HCT116 (cell line): ENCODE measurements at regions not wholly inside any gene's neighbourhood (a gene's known extent, or its start where the extent isn't known, plus 50 kb on each side); places are given as distances from the start of the nearest gene placed in this dataset.

Experiments used
- ATAC-seq: fragments of 200-7000 bp; cut with Tn5 transposase; 2 replicates; pipeline ENCODE4 v1.9.1; 2020; ENCODE audit warnings: mild to moderate bottlenecking, moderate library complexity
- BruUV-seq: library from RNA; stranded (reverse); fragments of 400-500 nt; replicated peaks from 2 replicates; lab custom pipeline; 2021; lab: Mats Ljungman, UMichigan
- CTCF ChIA-PET: fragments of 300-600 bp; sonication (Branson Sonifier 250); formaldehyde crosslinking; loops from one replicate; lab custom pipeline; 2021; ENCODE audit warnings: antibody characterized with exemption; lab: Charles Lee
- POLR2A ChIA-PET: fragments of 300-600, 350-600 bp; sonication (Branson Sonifier 250); formaldehyde crosslinking; loops from one replicate; lab custom pipeline; 2021; ENCODE audit warnings: antibody characterized with exemption; lab: Charles Lee
- RAD21 ChIA-PET, 2 experiments: fragments of 300-600 bp; sonication (Branson Sonifier 250); formaldehyde crosslinking; loops; one replicate each; lab custom pipeline; 2023; ENCODE audit warnings: low total read pairs in 2 of 2; ENCODE audit not compliant: uncharacterized antibody in 2 of 2, unreplicated experiment in 2 of 2, low non-redundant PET in 1 of 2; lab: Charles Lee
- DNase-seq: peaks from one replicate; pipeline ENCODE4 v3.0.0-alpha.2; 2010; ENCODE audit warnings: low read depth, low spot score
- H2AFZ ChIP-seq: fragments of 200-600 bp; shearing (Covaris generic), sonication (generic); 2 replicates; pipeline ENCODE4 v1.6.1; 2017; ENCODE audit warnings: low read depth, mixed run types, mixed read lengths, antibody characterized with exemption, low read length; ENCODE audit not compliant: poor library complexity, severe bottlenecking
- H3K27ac ChIP-seq: 2 replicates; pipeline ENCODE4 v1.5.1; 2012; ENCODE audit warnings: low read depth, low read length
- H3K27me3 ChIP-seq: fragments of 200-600 bp; sonication (generic); 2 replicates; pipeline ENCODE4 v1.6.1; 2016; ENCODE audit warnings: mixed run types, low read length, mixed read lengths; ENCODE audit not compliant: insufficient read depth
- H3K36me3 ChIP-seq, 2 experiments: fragments of 200-500 bp in 1 of 2; fragments of 200-600 bp in 1 of 2; sonication (Bioruptor generic) in 1 of 2; sonication (generic) in 1 of 2; 2 replicates each; pipeline versions ENCODE4 v1.5.1 to v1.6.1; 2014 to 2016; ENCODE audit warnings: low read length in 2 of 2, inconsistent platforms in 1 of 2, mixed read lengths in 1 of 2, mixed run types in 1 of 2; ENCODE audit not compliant: insufficient read depth in 2 of 2, control insufficient read depth in 1 of 2
- H3K4me1 ChIP-seq, 2 experiments: fragments of 200-600 bp in 1 of 2; sonication (generic) in 1 of 2; 2 replicates each; pipeline versions ENCODE4 v1.5.1 to v1.6.1; 2012 to 2017; ENCODE audit warnings: low read length in 2 of 2, inconsistent platforms in 1 of 2, mild to moderate bottlenecking in 1 of 2, mixed read lengths in 1 of 2, mixed run types in 1 of 2, moderate library complexity in 1 of 2; ENCODE audit not compliant: insufficient read depth in 2 of 2, control insufficient read depth in 1 of 2
- H3K4me2 ChIP-seq: fragments of 200-600 bp; sonication (generic); 2 replicates; pipeline ENCODE4 v1.6.1; 2017; ENCODE audit warnings: mixed run types, low read length, mixed read lengths
- H3K4me3 ChIP-seq, 2 experiments: fragments of 200-600 bp in 1 of 2; sonication (generic) in 1 of 2; replicated peaks in 1 of 2; 2 replicates each; pipeline ENCODE4 v1.5.1; 2011 to 2016; ENCODE audit warnings: low read length in 2 of 2, control low read depth in 1 of 2, low read depth in 1 of 2, mild to moderate bottlenecking in 1 of 2, mixed read lengths in 1 of 2, mixed run types in 1 of 2
- H3K79me2 ChIP-seq: fragments of 200-600 bp; sonication (generic); 2 replicates; pipeline ENCODE4 v1.6.1; 2017; ENCODE audit warnings: mild to moderate bottlenecking, mixed run types, low read length, moderate library complexity, mixed read lengths; ENCODE audit not compliant: insufficient read depth
- H3K9ac ChIP-seq: fragments of 200-600 bp; sonication (generic); 2 replicates; pipeline ENCODE4 v1.6.1; 2016; ENCODE audit warnings: low read length, mixed read lengths
- H3K9me2 ChIP-seq: fragments of 200-600 bp; sonication (generic), shearing (Covaris generic); 2 replicates; pipeline ENCODE4 v1.6.1; 2017; ENCODE audit warnings: mixed run types, mild to moderate bottlenecking, moderate library complexity; ENCODE audit not compliant: insufficient read depth
- H3K9me3 ChIP-seq, 2 experiments: fragments of 200-500 bp in 1 of 2; fragments of 200-600 bp in 1 of 2; sonication (Bioruptor generic) in 1 of 2; sonication (generic) in 1 of 2; 2 replicates each; pipeline ENCODE4 v1.6.1; 2014 to 2017; ENCODE audit warnings: low read length in 2 of 2, mixed read lengths in 2 of 2, inconsistent platforms in 1 of 2, low read depth in 1 of 2, mild to moderate bottlenecking in 1 of 2, mixed run types in 1 of 2, moderate library complexity in 1 of 2; ENCODE audit not compliant: control insufficient read depth in 1 of 2, insufficient read depth in 1 of 2
- H4K20me1 ChIP-seq: fragments of 200-600 bp; sonication (generic), shearing (Covaris generic); 2 replicates; pipeline ENCODE4 v1.6.1; 2017; ENCODE audit warnings: mixed run types, mild to moderate bottlenecking, moderate library complexity; ENCODE audit not compliant: insufficient read depth
- CEBPB ChIP-seq: IDR thresholded peaks from 2 replicates; pipeline ENCODE4 v1.6.1; 2012; ENCODE audit warnings: low read depth
- CTCF ChIP-seq, 3 experiments: fragments of 200-600 bp in 1 of 3; sonication (generic) in 1 of 3; IDR thresholded peaks in 2 of 3; conservative IDR thresholded peaks in 1 of 3; 2 replicates each; pipeline ENCODE4 v1.5.1; 2012 to 2017; ENCODE audit warnings: low read depth in 2 of 3, low read length in 2 of 3, antibody characterized with exemption in 1 of 3, borderline replicate concordance in 1 of 3, control low read depth in 1 of 3, mild to moderate bottlenecking in 1 of 3, mixed read lengths in 1 of 3, mixed run types in 1 of 3, moderate library complexity in 1 of 3; ENCODE audit not compliant: insufficient read depth in 1 of 3
- EGR1 ChIP-seq: IDR thresholded peaks from 2 replicates; pipeline ENCODE4 v1.6.1; 2012; ENCODE audit warnings: low read depth
- ELF1 ChIP-seq: IDR thresholded peaks from 2 replicates; pipeline ENCODE4 v1.6.1; 2012; ENCODE audit warnings: low read depth, borderline replicate concordance
- FOSL1 ChIP-seq: IDR thresholded peaks from 2 replicates; pipeline ENCODE4 v1.6.1; 2012; ENCODE audit warnings: low read depth
- JUND ChIP-seq: IDR thresholded peaks from 2 replicates; pipeline ENCODE4 v1.6.1; 2012
- POLR2AphosphoS5 ChIP-seq: IDR thresholded peaks from 2 replicates; pipeline ENCODE4 v1.6.1; 2011; ENCODE audit warnings: mild to moderate bottlenecking, low read depth, low read length, moderate library complexity
- RAD21 ChIP-seq: IDR thresholded peaks from 2 replicates; pipeline ENCODE4 v1.6.1; 2012; ENCODE audit warnings: low read depth, mild to moderate bottlenecking
- SIN3A ChIP-seq: IDR thresholded peaks from 2 replicates; pipeline ENCODE4 v1.6.1; 2012; ENCODE audit warnings: low read depth
- SRF ChIP-seq: IDR thresholded peaks from 2 replicates; pipeline ENCODE4 v1.6.1; 2012; ENCODE audit warnings: low read depth
- intact Hi-C: fragments of 100-400 bp; cut with micrococcal nuclease; formaldehyde crosslinking; loops from 2 replicates; pipeline ENCODE4 v1.10.0; 2022

- BruUV-seq: no TSS peak
- Histone ChIP-seq H3K36me3 (no peaks in the 10 kb centered on the region), H3K9ac (no peak overlapping the region), H2AFZ (no peak overlapping the region), H3K4me2 (no peak overlapping the region), H4K20me1 (no peaks in the 10 kb centered on the region), H3K4me1 (no peaks in the 10 kb centered on the region), H3K27me3 (no peaks in the 10 kb centered on the region), H3K4me3 (no peak overlapping the region), H3K9me3 (no peaks in the 10 kb centered on the region), H3K9me2 (no peaks in the 10 kb centered on the region), H3K79me2 (no peaks in the 10 kb centered on the region), H3K27ac (no peak overlapping the region)
- RAD21 ChIA-PET: no interaction called here
- POLR2A ChIA-PET: no interaction called here
- intact Hi-C loops: no loop called here
- DNase-seq: no peak
- ATAC-seq: no peak
- CTCF ChIA-PET: interaction anchor here (1.2 to 1.8 kb wide), 2 partner anchors 11 to 174 kb away, joined by 3 to 7 read pairs; no protein-coding TSS in a partner anchor
- TF ChIP-seq CEBPB (no peak), ELF1 (no peak), EGR1 (no peak), JUND (no peak), SIN3A (no peak), FOSL1 (no peak), SRF (no peak), CTCF (IDR thresholded peaks at IDR 0.05 in 2 of 3, conservative IDR thresholded peaks at IDR 0.05 in 1 of 3; ENCODE audit: borderline replicate concordance in 1 of 3, insufficient read depth in 1 of 3, low read depth in 2 of 3, low read length in 2 of 3) (no peak)
Observed at GRCh38 chr14:36243183-36243582, 66.7 kb upstream of the PTCSC3 start.

GRCh38 chr14:36241183-36241582 lies 64.7 kb upstream of the PTCSC3 start:
- no peaks in the 10 kb centered on the region for H3K79me2 ChIP-seq
- intact Hi-C loops: no loop called here
- no peak overlapping the region for H3K4me2 ChIP-seq
- H3K9me3 ChIP-seq: no peaks in the 10 kb centered on the region
- CTCF ChIA-PET: interaction anchor here (1.0 to 2.3 kb wide), 4 partner anchors 13 to 317 kb away, joined by 3 to 10 read pairs (median 4); no protein-coding TSS in a partner anchor
- no peaks in the 10 kb centered on the region for H3K36me3 ChIP-seq
- no peaks in the 10 kb centered on the region for H3K9me2 ChIP-seq
- DNase-seq: no peak
- TF ChIP-seq CTCF (IDR thresholded peaks at IDR 0.05 in 2 of 3, conservative IDR thresholded peaks at IDR 0.05 in 1 of 3; ENCODE audit: borderline replicate concordance in 1 of 3, insufficient read depth in 1 of 3, low read depth in 2 of 3, low read length in 2 of 3): peak; percentile 17 to 46 (median 35); a peak in 4 of 6 replicates
- TF ChIP-seq RAD21: peak; percentile 44
- TF ChIP-seq POLR2AphosphoS5: no peak
- H3K9ac ChIP-seq: no peak overlapping the region
- POLR2A ChIA-PET: no interaction called here
- no peak for ATAC-seq
- H3K27ac ChIP-seq: no peak overlapping the region
- H4K20me1 ChIP-seq: no peaks in the 10 kb centered on the region
- H3K27me3 ChIP-seq: no peaks in the 10 kb centered on the region
- H3K4me1 ChIP-seq: no peaks in the 10 kb centered on the region
- H3K4me3 ChIP-seq: no peak overlapping the region
- no TSS peak for BruUV-seq
- RAD21 ChIA-PET: no interaction called here
- no peak overlapping the region for H2AFZ ChIP-seq
